ENCODE measurements at regions not wholly inside any gene's neighbourhood (a gene's known extent, or its start where the extent isn't known, plus 50 kb on each side); places are given as distances from the start of the nearest gene placed in this dataset.

- DNase-seq (ENCODE audit: low spot score): no peak
Observed at GRCh38 chr12:38139456-38139855, 177.1 kb upstream of the ALG10B start.

- no peak for DNase-seq (ENCODE audit: low spot score)
Observed at GRCh38 chr12:38141239-38141638, 175.3 kb upstream of the ALG10B start.

GRCh38 chr12:38141861-38142260 is 174.7 kb upstream of the ALG10B start:
- DNase-seq (ENCODE audit: low spot score): no peak

- DNase-seq (ENCODE audit: low spot score): no peak
Observed at GRCh38 chr12:38142974-38143373, 173.6 kb upstream of the ALG10B start.

- DNase-seq (ENCODE audit: low spot score): no peak
Observed at GRCh38 chr12:38144049-38144448, 172.5 kb upstream of the ALG10B start.

- DNase-seq (ENCODE audit: low spot score): no peak
Observed at GRCh38 chr12:38144601-38145436, 171.8 kb upstream of the ALG10B start.

GRCh38 chr12:38149395-38150073 is 167.0 kb upstream of the ALG10B start:
- DNase-seq (ENCODE audit: low spot score): no peak

- no peak for DNase-seq (ENCODE audit: low spot score)
Observed at GRCh38 chr12:38151991-38152700, 164.4 kb upstream of the ALG10B start.

- no peak for DNase-seq (ENCODE audit: low spot score)
Observed at GRCh38 chr12:38152816-38153736, 163.5 kb upstream of the ALG10B start.

- no peak for DNase-seq (ENCODE audit: low spot score)
Observed at GRCh38 chr12:38153737-38154061, 162.9 kb upstream of the ALG10B start.

- DNase-seq (ENCODE audit: low spot score): no peak
Observed at GRCh38 chr12:38154096-38155019, 162.2 kb upstream of the ALG10B start.

GRCh38 chr12:38155020-38155395 is 161.6 kb upstream of the ALG10B start:
- DNase-seq (ENCODE audit: low spot score): no peak

GRCh38 chr12:38155526-38156496 is 160.8 kb upstream of the ALG10B start:
- DNase-seq (ENCODE audit: low spot score): no peak

GRCh38 chr12:38156497-38157245 is 159.9 kb upstream of the ALG10B start:
- no peak for DNase-seq (ENCODE audit: low spot score)

- no peak for DNase-seq (ENCODE audit: low spot score)
Observed at GRCh38 chr12:38157274-38157932, 159.2 kb upstream of the ALG10B start.

- no peak for DNase-seq (ENCODE audit: low spot score)
Observed at GRCh38 chr12:38157933-38158401, 158.6 kb upstream of the ALG10B start.

GRCh38 chr12:38158428-38159091 is 158.0 kb upstream of the ALG10B start:
- DNase-seq (ENCODE audit: low spot score): no peak

- no peak for DNase-seq (ENCODE audit: low spot score)
Observed at GRCh38 chr12:38159092-38159551, 157.5 kb upstream of the ALG10B start.

Data from RKO (cell line).